GM23248 (cell line): ENCODE measurements at regions not wholly inside any gene's neighbourhood (a gene's known extent, or its start where the extent isn't known, plus 50 kb on each side); places are given as distances from the start of the nearest gene placed in this dataset.

Experiments used
- DNase-seq: peaks from one replicate; pipeline ENCODE4 v3.0.0-alpha.2; 2015
- H2AFZ ChIP-seq: fragments of 200-600 bp; sonication (generic); 2 replicates; pipeline ENCODE4 v1.6.1; 2016; ENCODE audit warnings: antibody characterized with exemption
- H3F3A ChIP-seq: fragments of 200-600 bp; sonication (generic); 2 replicates; pipeline ENCODE4 v1.6.1; 2016; ENCODE audit warnings: mild to moderate bottlenecking, antibody characterized with exemption, mixed run types; ENCODE audit not compliant: insufficient read depth
- H3K27ac ChIP-seq: fragments of 200-600 bp; sonication (generic); 2 replicates; pipeline ENCODE4 v1.5.1; 2016; ENCODE audit warnings: mild to moderate bottlenecking
- H3K27me3 ChIP-seq: fragments of 200-600 bp; sonication (generic); replicated peaks from 2 replicates; pipeline ENCODE4 v1.6.1; 2016; ENCODE audit warnings: mild to moderate bottlenecking; ENCODE audit not compliant: insufficient read depth
- H3K36me3 ChIP-seq: fragments of 200-600 bp; sonication (generic); 2 replicates; pipeline ENCODE4 v1.6.1; 2016; ENCODE audit warnings: low read depth, mild to moderate bottlenecking
- H3K4me1 ChIP-seq: fragments of 200-600 bp; sonication (generic); 2 replicates; pipeline ENCODE4 v1.6.1; 2016; ENCODE audit warnings: mild to moderate bottlenecking; ENCODE audit not compliant: insufficient read depth
- H3K4me2 ChIP-seq: fragments of 200-600 bp; sonication (generic); one replicate; pipeline ENCODE4 v1.6.1; 2016; ENCODE audit warnings: mild to moderate bottlenecking; ENCODE audit not compliant: unreplicated experiment
- H3K4me3 ChIP-seq: fragments of 200-600 bp; sonication (generic); 2 replicates; pipeline ENCODE4 v1.5.1; 2016; ENCODE audit warnings: mild to moderate bottlenecking
- H3K79me2 ChIP-seq: fragments of 200-600 bp; sonication (generic); 2 replicates; pipeline ENCODE4 v1.6.1; 2016; ENCODE audit warnings: mild to moderate bottlenecking; ENCODE audit not compliant: insufficient read depth
- H3K9ac ChIP-seq: fragments of 200-600 bp; sonication (generic); 2 replicates; pipeline ENCODE4 v1.6.1; 2016; ENCODE audit warnings: mild to moderate bottlenecking
- H3K9me2 ChIP-seq: fragments of 200-600 bp; sonication (generic); 2 replicates; pipeline ENCODE4 v1.6.1; 2016; ENCODE audit warnings: mixed run types, mild to moderate bottlenecking, moderate library complexity; ENCODE audit not compliant: insufficient read depth
- H3K9me3 ChIP-seq: fragments of 200-600 bp; sonication (generic); one replicate; pipeline ENCODE4 v1.6.1; 2017; ENCODE audit warnings: low read depth
- H4K20me1 ChIP-seq: fragments of 200-600 bp; sonication (generic); 2 replicates; pipeline ENCODE4 v1.6.0; 2016; ENCODE audit not compliant: insufficient read depth
- EZH2 ChIP-seq: fragments of 200-600 bp; sonication (generic); IDR thresholded peaks from 2 replicates; pipeline ENCODE4 v1.6.1; 2018; ENCODE audit warnings: antibody characterized with exemption, mild to moderate bottlenecking; ENCODE audit not compliant: insufficient read depth, poor library complexity, severe bottlenecking
- EZH2phosphoT487 ChIP-seq: fragments of 200-600 bp; sonication (generic); IDR thresholded peaks from 2 replicates; pipeline ENCODE4 v1.6.1; 2018; ENCODE audit warnings: antibody characterized with exemption, moderate library complexity, mild to moderate bottlenecking, low read depth; ENCODE audit not compliant: insufficient read depth
- WGBS, 2 experiments: methylation state at CpG; one replicate each; pipeline ENCODE4 v1.1.6; 2015 to 2017; ENCODE audit warnings: low lambda C conversion rate in 2 of 2, low coverage in 1 of 2; ENCODE audit errors: missing lambda C conversion rate in 2 of 2; 5-methylcytosine and 5-hydroxymethylcytosine counted together
- in situ Hi-C: fragments of 300-500 bp; cut with MboI; formaldehyde crosslinking; loops from 2 replicates; pipeline ENCODE4 v1.15.0; 2020

- Histone ChIP-seq H3K36me3 (no peaks in the 10 kb centered on the region), H3K79me2 (no peaks in the 10 kb centered on the region), H4K20me1 (no peaks in the 10 kb centered on the region), H3K4me3 (no peak overlapping the region), H3F3A (no peaks in the 10 kb centered on the region), H3K9ac (no peak overlapping the region), H3K27me3 (no peaks in the 10 kb centered on the region), H3K4me2 (no peak overlapping the region), H3K9me2 (no peaks in the 10 kb centered on the region), H3K9me3 (no peaks in the 10 kb centered on the region), H2AFZ (no peak overlapping the region), H3K27ac (no peak overlapping the region), H3K4me1 (no peaks in the 10 kb centered on the region)
- DNase-seq, result no peak
- WGBS, 2 experiments, result 44 to 49% methylated on average over 6 of the region's 6 CpGs
- in situ Hi-C loops, result no loop called here
- no peak for TF ChIP-seq EZH2
- no peak for TF ChIP-seq EZH2phosphoT487
Measured at GRCh38 chr9:117917873-117918272, 213.7 kb downstream of the TLR4 start.

GRCh38 chr9:117919538-117919937 is 215.3 kb downstream of the TLR4 start:
- Histone ChIP-seq H3K79me2 (no peaks in the 10 kb centered on the region), H3K27ac (no peak overlapping the region), H3K9me2 (no peaks in the 10 kb centered on the region), H3K9ac (no peak overlapping the region), H3K27me3 (no peaks in the 10 kb centered on the region), H4K20me1 (no peaks in the 10 kb centered on the region), H3K36me3 (no peaks in the 10 kb centered on the region), H3K4me2 (no peak overlapping the region), H3K4me1 (no peaks in the 10 kb centered on the region), H3K9me3 (no peaks in the 10 kb centered on the region), H3K4me3 (no peak overlapping the region), H2AFZ (no peak overlapping the region), H3F3A (no peaks in the 10 kb centered on the region)
- TF ChIP-seq EZH2, result no peak
- no peak for TF ChIP-seq EZH2phosphoT487
- WGBS, 2 experiments, result 42 to 48% methylated on average over 3 of the region's 3 CpGs
- in situ Hi-C loops, result no loop called here
- DNase-seq, result no peak

GRCh38 chr9:117926031-117926658 is 221.9 kb downstream of the TLR4 start:
- H3F3A ChIP-seq, result no peaks in the 10 kb centered on the region
- H3K9ac ChIP-seq, result no peak overlapping the region
- no peaks in the 10 kb centered on the region for H3K9me3 ChIP-seq
- no peaks in the 10 kb centered on the region for H4K20me1 ChIP-seq
- peak; percentile 5 for DNase-seq
- no peak overlapping the region for H3K27ac ChIP-seq
- in situ Hi-C loops, result no loop called here
- H2AFZ ChIP-seq, result no peak overlapping the region
- H3K79me2 ChIP-seq, result no peaks in the 10 kb centered on the region
- no peak overlapping the region for H3K4me2 ChIP-seq
- WGBS, 2 experiments, result 47 to 48% methylated on average over 5 of the region's 5 CpGs
- TF ChIP-seq EZH2phosphoT487 (no peak), EZH2 (no peak)
- no peaks in the 10 kb centered on the region for H3K27me3 ChIP-seq
- H3K36me3 ChIP-seq, result no peaks in the 10 kb centered on the region
- H3K4me3 ChIP-seq, result no peak overlapping the region
- no peaks in the 10 kb centered on the region for H3K4me1 ChIP-seq
- no peaks in the 10 kb centered on the region for H3K9me2 ChIP-seq

- H3K27me3 ChIP-seq, result no peaks in the 10 kb centered on the region
- no peak overlapping the region for H2AFZ ChIP-seq
- H3K4me1 ChIP-seq, result no peaks in the 10 kb centered on the region
- DNase-seq, result no peak
- no peaks in the 10 kb centered on the region for H3K9me3 ChIP-seq
- H3F3A ChIP-seq, result no peaks in the 10 kb centered on the region
- 33 to 39% methylated on average over 3 of the region's 3 CpGs for WGBS, 2 experiments
- in situ Hi-C loops, result no loop called here
- no peak overlapping the region for H3K4me3 ChIP-seq
- H3K9ac ChIP-seq, result no peak overlapping the region
- H3K79me2 ChIP-seq, result no peaks in the 10 kb centered on the region
- no peak overlapping the region for H3K27ac ChIP-seq
- H3K9me2 ChIP-seq, result no peaks in the 10 kb centered on the region
- H3K4me2 ChIP-seq, result no peak overlapping the region
- H4K20me1 ChIP-seq, result no peaks in the 10 kb centered on the region
- H3K36me3 ChIP-seq, result no peaks in the 10 kb centered on the region
- TF ChIP-seq EZH2 (no peak), EZH2phosphoT487 (no peak)
Measured at GRCh38 chr9:117927354-117927753, 223.2 kb downstream of the TLR4 start.

GRCh38 chr9:117929868-117930267 is 225.7 kb downstream of the TLR4 start:
- Histone ChIP-seq H2AFZ (no peak overlapping the region), H4K20me1 (no peaks in the 10 kb centered on the region), H3K4me3 (no peak overlapping the region), H3K27me3 (no peaks in the 10 kb centered on the region), H3K4me1 (no peaks in the 10 kb centered on the region), H3K9me3 (no peaks in the 10 kb centered on the region), H3K9ac (no peak overlapping the region), H3K4me2 (no peak overlapping the region), H3F3A (no peaks in the 10 kb centered on the region), H3K36me3 (no peaks in the 10 kb centered on the region), H3K79me2 (no peaks in the 10 kb centered on the region), H3K9me2 (no peaks in the 10 kb centered on the region), H3K27ac (no peak overlapping the region)
- in situ Hi-C loops, result no loop called here
- TF ChIP-seq EZH2 (no peak), EZH2phosphoT487 (no peak)
- no peak for DNase-seq
- 0 to 9% methylated on average over 1 of the region's 1 CpG for WGBS, 2 experiments
